Psoas muscle (tissue), 7 donors: ENCODE measurements at regions not wholly inside any gene's neighbourhood (a gene's known extent, or its start where the extent isn't known, plus 50 kb on each side); places are given as distances from the start of the nearest gene placed in this dataset.

Source experiments
- ATAC-seq, 4 donors: fragments of 200-7000 bp; cut with Tn5 transposase; one replicate each; pipeline ENCODE4 v1.9.1; 2020; ENCODE audit warnings: moderate library complexity in 3 of 4, mild to moderate bottlenecking in 2 of 4
- DNase-seq, 2 donors: peaks; one replicate each; pipeline ENCODE4 v3.0.0-alpha.2; 2020
- H3K27ac ChIP-seq: fragments of 200-600 bp; one replicate; pipeline ENCODE4 v1.8.0; 2022
- H3K27me3 ChIP-seq, 3 donors: fragments of 200-600 bp in 1 of 3; one replicate each; pipeline versions ENCODE4 v1.6.1 to v1.8.0; 2013 to 2022; ENCODE audit warnings: low read length in 2 of 3, mild to moderate bottlenecking in 2 of 3, moderate library complexity in 1 of 3; ENCODE audit not compliant: insufficient read depth in 3 of 3
- H3K36me3 ChIP-seq, 2 donors: fragments of 200-600 bp in 1 of 2; one replicate each; pipeline versions ENCODE4 v1.6.1 to v1.8.0; 2013 to 2022; ENCODE audit warnings: low read depth in 1 of 2, mild to moderate bottlenecking in 1 of 2, moderate library complexity in 1 of 2; ENCODE audit not compliant: insufficient read depth in 1 of 2
- H3K4me1 ChIP-seq: fragments of 200-600 bp; one replicate; pipeline ENCODE4 v1.8.0; 2022
- H3K4me3 ChIP-seq: fragments of 200-600 bp; one replicate; pipeline ENCODE4 v1.8.0; 2022; ENCODE audit warnings: mild to moderate bottlenecking
- H3K9me3 ChIP-seq: fragments of 200-600 bp; one replicate; pipeline ENCODE4 v1.8.0; 2022
- CTCF ChIP-seq: fragments of 200-600 bp; IDR thresholded peaks from one replicate; pipeline ENCODE4 v1.8.0; 2022; ENCODE audit warnings: antibody characterized with exemption
- WGBS, 3 donors: extraction: QIAGEN DNeasy Blood & Tissue Kit; methylation state at CpG; one replicate each; pipeline versions ENCODE4 v1.1.6 to v1.1.7; 2013; 5-methylcytosine and 5-hydroxymethylcytosine counted together
- intact Hi-C, 2 donors: fragments of 100-400 bp; cut with DNase I; formaldehyde crosslinking; loops; one replicate each; pipeline versions ENCODE4 v1.11.0 to v1.14.2; 2022
- donor health status: healthy with polysubstance abuse.
- donor health status: DM: no; HTN: no; CAD: no; lungs with moderate emphysema.
- donor health status: Bipolar disorder and iron deficiency.
- donor health status: healthy.
- donor health status: DM: yes; HTN: yes; CAD: no.
- donor health status: DM: no; HTN: no; CAD: no.
- donor health status: DM: yes; HTN: yes; CAD: no.

- WGBS, 3 donors = 82 to 85% (median 83%) methylated on average over 5 of the region's 5 CpGs
- Histone ChIP-seq H3K4me3 (no peak overlapping the region), H3K27me3 (peaks cover 0 to 4% (median 0%) of the 10 kb centered on the region in 3 donors), H3K27ac (no peak overlapping the region), H3K36me3 (no peaks in the 10 kb centered on the region), H3K9me3 (peaks cover 17% of the 10 kb centered on the region), H3K4me1 (no peaks in the 10 kb centered on the region)
- TF ChIP-seq CTCF = no peak
- intact Hi-C loops = no loop called here
- no peak for DNase-seq
- ATAC-seq = no peak
Observed at GRCh38 chr20:40414843-40415615, 274.0 kb downstream of the MAFB start.

- Histone ChIP-seq H3K9me3 (no peaks in the 10 kb centered on the region), H3K36me3 (no peaks in the 10 kb centered on the region), H3K27me3 (peaks cover 0 to 4% (median 0%) of the 10 kb centered on the region in 3 donors), H3K4me1 (no peaks in the 10 kb centered on the region), H3K27ac (no peak overlapping the region), H3K4me3 (no peak overlapping the region)
- TF ChIP-seq CTCF = no peak
- intact Hi-C loops = no loop called here
- ATAC-seq = no peak
- WGBS, 3 donors = 70 to 82% (median 77%) methylated on average over 3 of the region's 3 CpGs
- DNase-seq = no peak
Observed at GRCh38 chr20:40410028-40410427, 279.0 kb downstream of the MAFB start.

GRCh38 chr20:40397467-40397866, 291.6 kb downstream of the MAFB start:
- H3K27me3 ChIP-seq = no peaks in the 10 kb centered on the region
- DNase-seq (no peak), ATAC-seq (no peak)
- H3K4me3 ChIP-seq = no peak overlapping the region
- no peak overlapping the region for H3K27ac ChIP-seq
- no peaks in the 10 kb centered on the region for H3K9me3 ChIP-seq
- no peaks in the 10 kb centered on the region for H3K4me1 ChIP-seq
- H3K36me3 ChIP-seq = no peaks in the 10 kb centered on the region
- intact Hi-C loops = no loop called here
- no peak for TF ChIP-seq CTCF

- H3K27ac ChIP-seq = no peak overlapping the region
- H3K9me3 ChIP-seq = no peaks in the 10 kb centered on the region
- H3K4me1 ChIP-seq = no peaks in the 10 kb centered on the region
- intact Hi-C loops = no loop called here
- H3K36me3 ChIP-seq = no peaks in the 10 kb centered on the region
- ATAC-seq (no peak), DNase-seq (no peak)
- H3K4me3 ChIP-seq = no peak overlapping the region
- no peak for TF ChIP-seq CTCF
- H3K27me3 ChIP-seq = no peaks in the 10 kb centered on the region
- WGBS, 3 donors = 87 to 91% (median 88%) methylated on average over 8 of the region's 8 CpGs
Observed at GRCh38 chr20:40393197-40394079, 295.6 kb downstream of the MAFB start.
